Gastrocnemius medialis (tissue), 4 donors: ENCODE measurements at regions not wholly inside any gene's neighbourhood (a gene's known extent, or its start where the extent isn't known, plus 50 kb on each side); places are given as distances from the start of the nearest gene placed in this dataset.
"Not testable (repeated sequence)": the region's sequence is repeated elsewhere in the genome, so short reads cannot be mapped to it uniquely, and the experiment has no call there.

ENCODE experiments used
- ATAC-seq, 2 donors: fragments of 150-250 bp; one replicate each; pipeline ENCODE4 v1.9.1; 2016
- DNase-seq, 2 donors: peaks; one replicate each; pipeline ENCODE4 v3.0.0-alpha.2; 2019
- H3K27ac ChIP-seq, 4 donors: fragments of 200-600 bp; sonication (generic); 1 replicate in 1 of 4; 2 replicates in 3 of 4; pipeline ENCODE4 v1.5.1; 2016 to 2018; ENCODE audit warnings: mild to moderate bottlenecking in 2 of 4, moderate library complexity in 1 of 4
- H3K27me3 ChIP-seq, 3 donors: fragments of 200-600 bp; sonication (generic) in 2 of 3; 1 replicate in 1 of 3; 2 replicates in 2 of 3; pipeline versions ENCODE4 v1.5.1 to v1.6.0; 2016 to 2019; ENCODE audit warnings: mild to moderate bottlenecking in 1 of 3, moderate library complexity in 1 of 3
- H3K36me3 ChIP-seq, 2 donors: fragments of 200-600 bp; sonication (generic) in 1 of 2; one replicate each; pipeline ENCODE4 v1.5.1; 2017 to 2018
- H3K4me1 ChIP-seq, 2 donors: fragments of 200-600 bp; sonication (generic) in 1 of 2; one replicate each; pipeline ENCODE4 v1.5.1; 2016 to 2017; ENCODE audit warnings: mild to moderate bottlenecking in 2 of 2
- H3K4me3 ChIP-seq, 4 donors: fragments of 200-600 bp; sonication (generic) in 3 of 4; 1 replicate in 1 of 4; 2 replicates in 3 of 4; pipeline ENCODE4 v1.5.1; 2016 to 2019; ENCODE audit warnings: mild to moderate bottlenecking in 2 of 4
- H3K9me3 ChIP-seq, 3 donors: fragments of 200-600 bp; sonication (generic) in 2 of 3; 1 replicate in 1 of 3; 2 replicates in 2 of 3; pipeline ENCODE4 v1.5.1; 2016 to 2019
- POLR2A ChIP-seq, 2 donors: fragments of 450-650 bp; IDR thresholded peaks; one replicate each; pipeline ENCODE4 v1.6.1; 2017; ENCODE audit warnings: antibody characterized with exemption in 2 of 2, mild to moderate bottlenecking in 2 of 2, moderate library complexity in 2 of 2
- in situ Hi-C, 4 donors: fragments of 200-750 bp; cut with MboI; loops; one replicate each; pipeline versions ENCODE4 v1.15.0 to v1.8.0; 2017; ENCODE audit warnings: low sequenced_read_pairs in 4 of 4
- intact Hi-C: fragments of 100-400 bp; cut with DNase I; formaldehyde crosslinking; loops from one replicate; pipeline ENCODE4 v1.15.1; 2023; ENCODE audit warnings: low total_unique reads
- TF ChIP-seq, protein P1 (sequence below), 5 experiments: fragments of 450-650 bp in 3 of 5; fragments of 200-600 bp in 2 of 5; sonication (generic) in 2 of 5; IDR thresholded peaks in 4 of 5; conservative IDR thresholded peaks in 1 of 5; 1 replicate in 4 of 5; 2 replicates in 1 of 5; pipeline ENCODE4 v1.5.1; 2016 to 2019; ENCODE audit warnings: antibody characterized with exemption in 5 of 5, mild to moderate bottlenecking in 3 of 5, moderate library complexity in 3 of 5

DNA sequence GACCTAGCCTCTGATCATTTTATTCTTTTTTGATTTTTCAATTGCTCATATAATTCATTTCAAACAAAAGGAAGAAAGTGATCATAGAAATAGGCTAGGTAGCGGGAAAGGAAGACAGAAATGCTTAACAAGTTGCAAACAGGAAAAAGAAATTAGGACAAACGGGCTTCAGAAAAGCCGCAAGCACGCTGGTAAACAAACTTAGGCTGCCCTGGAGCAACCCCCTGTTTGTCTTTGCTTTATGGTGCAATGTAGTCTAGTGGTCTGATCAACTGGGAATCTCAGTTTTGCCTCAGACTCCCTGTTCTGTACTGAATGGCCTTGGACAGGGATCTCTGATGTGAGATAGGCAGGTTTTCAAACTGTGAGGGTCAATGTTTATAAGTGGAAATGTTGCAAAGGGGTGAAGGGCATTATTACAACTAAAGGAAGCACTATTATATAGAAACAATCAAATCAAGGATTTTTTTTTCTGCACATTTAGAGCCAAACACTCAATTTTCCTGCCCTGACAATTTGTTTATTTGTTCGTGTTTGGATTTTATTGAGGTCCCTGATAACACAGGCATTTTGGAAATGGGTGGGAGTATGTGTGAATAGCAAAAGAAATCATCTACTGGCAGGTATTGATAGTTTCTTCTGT is 146.8 kb upstream of the NRIP1 start:
- DNase-seq (no peak), ATAC-seq (no peak)
- no peaks in the 10 kb centered on the region for H3K27me3 ChIP-seq
- TF ChIP-seq, protein P1, sequence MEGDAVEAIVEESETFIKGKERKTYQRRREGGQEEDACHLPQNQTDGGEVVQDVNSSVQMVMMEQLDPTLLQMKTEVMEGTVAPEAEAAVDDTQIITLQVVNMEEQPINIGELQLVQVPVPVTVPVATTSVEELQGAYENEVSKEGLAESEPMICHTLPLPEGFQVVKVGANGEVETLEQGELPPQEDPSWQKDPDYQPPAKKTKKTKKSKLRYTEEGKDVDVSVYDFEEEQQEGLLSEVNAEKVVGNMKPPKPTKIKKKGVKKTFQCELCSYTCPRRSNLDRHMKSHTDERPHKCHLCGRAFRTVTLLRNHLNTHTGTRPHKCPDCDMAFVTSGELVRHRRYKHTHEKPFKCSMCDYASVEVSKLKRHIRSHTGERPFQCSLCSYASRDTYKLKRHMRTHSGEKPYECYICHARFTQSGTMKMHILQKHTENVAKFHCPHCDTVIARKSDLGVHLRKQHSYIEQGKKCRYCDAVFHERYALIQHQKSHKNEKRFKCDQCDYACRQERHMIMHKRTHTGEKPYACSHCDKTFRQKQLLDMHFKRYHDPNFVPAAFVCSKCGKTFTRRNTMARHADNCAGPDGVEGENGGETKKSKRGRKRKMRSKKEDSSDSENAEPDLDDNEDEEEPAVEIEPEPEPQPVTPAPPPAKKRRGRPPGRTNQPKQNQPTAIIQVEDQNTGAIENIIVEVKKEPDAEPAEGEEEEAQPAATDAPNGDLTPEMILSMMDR (IDR thresholded peaks at IDR 0.05 in 4 of 5, conservative IDR thresholded peaks at IDR 0.05 in 1 of 5) = no peak
- TF ChIP-seq POLR2A (IDR thresholded peaks at IDR 0.05) = no peak
- in situ Hi-C loops (no loop called here), intact Hi-C loops (no loop called here)
- no peaks in the 10 kb centered on the region for H3K36me3 ChIP-seq
- no peak overlapping the region for H3K27ac ChIP-seq
- no peak overlapping the region for H3K4me3 ChIP-seq
- no peaks in the 10 kb centered on the region for H3K4me1 ChIP-seq
- no peaks in the 10 kb centered on the region for H3K9me3 ChIP-seq

DNA sequence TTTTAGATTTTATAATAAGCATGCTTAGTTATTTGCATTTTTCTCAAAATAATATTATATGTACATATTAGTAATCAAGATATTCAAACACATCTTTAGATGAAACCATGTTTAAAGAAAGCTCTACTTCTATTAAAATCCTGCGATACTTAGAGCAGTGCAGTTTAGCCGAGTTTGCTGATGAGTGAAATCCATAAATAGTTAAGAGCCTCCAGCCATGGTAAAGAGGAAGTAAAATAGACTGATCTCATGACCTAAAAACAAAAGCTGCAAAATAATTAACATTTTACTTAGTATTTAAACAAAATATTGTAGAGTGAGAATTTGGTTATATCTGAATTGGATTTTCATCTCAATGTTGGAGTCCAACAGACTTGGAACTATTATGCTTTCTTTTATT is 147.4 kb upstream of the NRIP1 start:
- Histone ChIP-seq H3K4me3 (no peak overlapping the region), H3K36me3 (no peaks in the 10 kb centered on the region), H3K4me1 (no peaks in the 10 kb centered on the region), H3K27ac (no peak overlapping the region), H3K9me3 (no peaks in the 10 kb centered on the region), H3K27me3 (no peaks in the 10 kb centered on the region)
- in situ Hi-C loops = no loop called here
- intact Hi-C loops = no loop called here
- ATAC-seq (no peak), DNase-seq (no peak)
- TF ChIP-seq POLR2A (IDR thresholded peaks at IDR 0.05) = no peak
- TF ChIP-seq, protein P1 (IDR thresholded peaks at IDR 0.05 in 4 of 5, conservative IDR thresholded peaks at IDR 0.05 in 1 of 5) = no peak

DNA sequence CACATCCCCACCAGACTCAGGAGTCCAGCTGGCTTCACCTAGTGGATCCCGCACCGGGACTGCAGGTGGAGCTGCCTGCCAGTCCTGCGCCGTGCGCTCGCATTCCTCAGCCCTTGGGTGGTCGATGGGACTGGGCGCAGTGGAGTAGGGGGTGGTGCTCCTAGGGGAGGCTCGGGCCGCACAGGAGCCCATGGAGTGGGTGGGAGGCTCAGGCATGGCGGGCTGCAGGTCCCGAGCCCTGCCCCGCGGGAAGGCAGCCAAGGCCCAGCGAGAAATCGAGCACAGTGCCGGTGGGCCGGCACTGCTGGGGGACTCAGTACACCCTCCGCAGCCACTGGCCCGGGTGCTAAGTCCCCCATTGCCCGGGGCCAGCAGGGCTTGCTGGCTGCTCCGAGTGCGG is 153.7 kb upstream of the NRIP1 start:
- H3K27me3 ChIP-seq, H3K4me3 ChIP-seq, in situ Hi-C loops, H3K27ac ChIP-seq, H3K36me3 ChIP-seq, intact Hi-C loops, ATAC-seq, DNase-seq, H3K9me3 ChIP-seq: not testable (repeated sequence)
- peaks cover 0 to 20% of the 10 kb centered on the region in 2 donors for H3K4me1 ChIP-seq

DNA sequence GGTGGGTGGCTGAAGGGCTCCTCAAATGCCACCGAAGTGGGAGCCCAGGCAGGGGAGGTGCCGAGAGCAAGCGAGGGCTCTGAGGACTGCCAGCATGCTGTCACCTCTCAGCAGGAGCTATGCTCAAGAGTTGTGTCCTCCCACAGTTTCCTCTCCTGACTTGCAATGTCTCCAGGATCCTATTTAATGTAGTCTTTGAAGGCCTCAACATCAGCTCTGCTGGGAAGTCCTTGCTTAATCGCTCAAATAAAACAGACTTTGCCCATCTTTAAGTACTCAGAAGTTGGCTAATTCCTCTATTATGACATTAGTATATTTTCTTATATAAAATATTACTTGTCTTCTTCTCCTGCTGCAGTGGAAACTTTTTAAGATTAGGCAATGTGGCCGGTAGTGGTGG is 154.2 kb upstream of the NRIP1 start:
- H3K36me3 ChIP-seq = no peaks in the 10 kb centered on the region
- H3K27ac ChIP-seq = no peak overlapping the region
- H3K4me3 ChIP-seq = no peak overlapping the region
- DNase-seq (no peak), ATAC-seq (no peak)
- no peaks in the 10 kb centered on the region for H3K27me3 ChIP-seq
- TF ChIP-seq POLR2A (IDR thresholded peaks at IDR 0.05) = no peak
- TF ChIP-seq, protein P1 (IDR thresholded peaks at IDR 0.05 in 4 of 5, conservative IDR thresholded peaks at IDR 0.05 in 1 of 5) = no peak
- H3K9me3 ChIP-seq = no peaks in the 10 kb centered on the region
- peaks cover 0 to 20% of the 10 kb centered on the region in 2 donors for H3K4me1 ChIP-seq
- in situ Hi-C loops (no loop called here), intact Hi-C loops (no loop called here)

DNA sequence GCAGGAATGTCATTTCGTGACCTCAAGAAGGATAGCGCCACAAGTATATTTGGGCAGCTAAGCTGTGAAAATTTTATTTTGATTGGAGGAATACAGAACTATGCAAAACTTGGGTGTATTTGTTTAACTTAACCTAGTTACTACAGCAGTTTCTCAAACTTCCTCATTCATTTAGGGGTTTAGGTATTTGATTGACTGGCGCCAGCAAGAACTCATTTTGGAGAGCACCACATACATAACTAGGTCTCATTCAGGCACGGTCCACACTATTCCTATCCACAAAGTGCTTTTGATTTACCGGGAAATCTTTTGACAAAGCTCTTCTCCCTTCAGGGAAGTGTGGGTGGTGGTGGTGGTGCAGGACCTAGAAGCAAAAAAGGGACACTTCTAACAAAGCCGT is 155.1 kb upstream of the NRIP1 start:
- ATAC-seq (no peak), DNase-seq (no peak)
- no peaks in the 10 kb centered on the region for H3K27me3 ChIP-seq
- in situ Hi-C loops (no loop called here), intact Hi-C loops (no loop called here)
- H3K4me1 ChIP-seq = peaks cover 0 to 20% of the 10 kb centered on the region in 2 donors
- no peaks in the 10 kb centered on the region for H3K9me3 ChIP-seq
- H3K36me3 ChIP-seq = no peaks in the 10 kb centered on the region
- no peak overlapping the region for H3K27ac ChIP-seq
- TF ChIP-seq, protein P1 (IDR thresholded peaks at IDR 0.05 in 4 of 5, conservative IDR thresholded peaks at IDR 0.05 in 1 of 5) = no peak
- no peak for TF ChIP-seq POLR2A (IDR thresholded peaks at IDR 0.05)
- H3K4me3 ChIP-seq = no peak overlapping the region
